ENCODE measurements at regions not wholly inside any gene's neighbourhood (a gene's known extent, or its start where the extent isn't known, plus 50 kb on each side); places are given as distances from the start of the nearest gene placed in this dataset.

DNA sequence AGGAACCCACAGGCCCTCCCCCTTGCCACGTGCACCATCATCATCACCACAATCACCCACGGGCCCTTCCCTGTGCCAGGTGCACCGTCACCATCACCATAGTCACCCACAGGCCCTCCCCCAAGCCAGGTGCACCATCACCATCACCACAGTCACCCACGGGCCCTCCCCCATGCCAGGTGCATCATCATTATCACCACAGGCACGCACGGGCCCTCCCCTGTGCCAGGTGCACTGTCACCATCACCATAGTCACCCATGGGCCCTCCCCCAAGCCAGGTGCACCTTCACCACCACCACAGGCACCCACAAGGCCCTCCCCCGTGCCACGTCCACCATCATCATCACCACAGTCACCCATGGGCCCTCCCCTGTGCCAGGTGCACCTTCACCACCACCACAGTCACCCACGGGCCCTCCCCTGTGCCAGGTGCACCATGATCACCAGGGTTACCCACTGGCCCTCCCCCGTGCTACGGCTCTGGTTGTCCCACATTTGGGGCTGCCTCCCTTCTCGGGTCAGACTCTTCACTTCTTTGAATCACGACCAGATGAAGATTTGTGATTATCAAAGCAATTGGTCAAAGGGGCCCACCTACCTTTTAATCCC lies 69.1 kb upstream of the OLFM1 start:
- TF ChIP-seq, protein P1, sequence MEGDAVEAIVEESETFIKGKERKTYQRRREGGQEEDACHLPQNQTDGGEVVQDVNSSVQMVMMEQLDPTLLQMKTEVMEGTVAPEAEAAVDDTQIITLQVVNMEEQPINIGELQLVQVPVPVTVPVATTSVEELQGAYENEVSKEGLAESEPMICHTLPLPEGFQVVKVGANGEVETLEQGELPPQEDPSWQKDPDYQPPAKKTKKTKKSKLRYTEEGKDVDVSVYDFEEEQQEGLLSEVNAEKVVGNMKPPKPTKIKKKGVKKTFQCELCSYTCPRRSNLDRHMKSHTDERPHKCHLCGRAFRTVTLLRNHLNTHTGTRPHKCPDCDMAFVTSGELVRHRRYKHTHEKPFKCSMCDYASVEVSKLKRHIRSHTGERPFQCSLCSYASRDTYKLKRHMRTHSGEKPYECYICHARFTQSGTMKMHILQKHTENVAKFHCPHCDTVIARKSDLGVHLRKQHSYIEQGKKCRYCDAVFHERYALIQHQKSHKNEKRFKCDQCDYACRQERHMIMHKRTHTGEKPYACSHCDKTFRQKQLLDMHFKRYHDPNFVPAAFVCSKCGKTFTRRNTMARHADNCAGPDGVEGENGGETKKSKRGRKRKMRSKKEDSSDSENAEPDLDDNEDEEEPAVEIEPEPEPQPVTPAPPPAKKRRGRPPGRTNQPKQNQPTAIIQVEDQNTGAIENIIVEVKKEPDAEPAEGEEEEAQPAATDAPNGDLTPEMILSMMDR (IDR thresholded peaks at IDR 0.05) = no peak
- ATAC-seq (ENCODE audit: low FRiP score) = no peak
- DNase-seq (ENCODE audit: low spot score) = no peak

DNA sequence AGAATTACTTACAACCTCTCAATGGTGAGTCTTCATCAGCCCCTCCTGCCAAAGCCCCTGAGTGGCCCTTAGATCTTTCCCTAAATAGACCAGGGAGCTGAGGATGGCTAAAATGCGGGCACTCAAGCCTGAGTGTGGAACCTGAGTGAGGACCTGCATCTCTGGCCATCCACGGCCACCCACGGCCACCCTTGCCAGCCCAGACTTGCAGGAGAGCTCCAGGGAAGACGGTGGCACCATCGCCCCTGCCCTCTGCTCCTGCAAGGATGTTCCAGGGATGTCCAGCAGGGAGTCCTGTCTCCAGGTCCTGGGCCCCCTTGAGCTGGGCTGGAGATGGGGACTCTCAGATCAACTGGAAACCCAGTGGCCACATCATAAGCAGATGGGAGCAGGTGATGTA lies 68.2 kb upstream of the OLFM1 start:
- ATAC-seq (ENCODE audit: low FRiP score) (no peak), DNase-seq (ENCODE audit: low spot score) (no peak)
- TF ChIP-seq, protein P1 (IDR thresholded peaks at IDR 0.05) = no peak

DNA sequence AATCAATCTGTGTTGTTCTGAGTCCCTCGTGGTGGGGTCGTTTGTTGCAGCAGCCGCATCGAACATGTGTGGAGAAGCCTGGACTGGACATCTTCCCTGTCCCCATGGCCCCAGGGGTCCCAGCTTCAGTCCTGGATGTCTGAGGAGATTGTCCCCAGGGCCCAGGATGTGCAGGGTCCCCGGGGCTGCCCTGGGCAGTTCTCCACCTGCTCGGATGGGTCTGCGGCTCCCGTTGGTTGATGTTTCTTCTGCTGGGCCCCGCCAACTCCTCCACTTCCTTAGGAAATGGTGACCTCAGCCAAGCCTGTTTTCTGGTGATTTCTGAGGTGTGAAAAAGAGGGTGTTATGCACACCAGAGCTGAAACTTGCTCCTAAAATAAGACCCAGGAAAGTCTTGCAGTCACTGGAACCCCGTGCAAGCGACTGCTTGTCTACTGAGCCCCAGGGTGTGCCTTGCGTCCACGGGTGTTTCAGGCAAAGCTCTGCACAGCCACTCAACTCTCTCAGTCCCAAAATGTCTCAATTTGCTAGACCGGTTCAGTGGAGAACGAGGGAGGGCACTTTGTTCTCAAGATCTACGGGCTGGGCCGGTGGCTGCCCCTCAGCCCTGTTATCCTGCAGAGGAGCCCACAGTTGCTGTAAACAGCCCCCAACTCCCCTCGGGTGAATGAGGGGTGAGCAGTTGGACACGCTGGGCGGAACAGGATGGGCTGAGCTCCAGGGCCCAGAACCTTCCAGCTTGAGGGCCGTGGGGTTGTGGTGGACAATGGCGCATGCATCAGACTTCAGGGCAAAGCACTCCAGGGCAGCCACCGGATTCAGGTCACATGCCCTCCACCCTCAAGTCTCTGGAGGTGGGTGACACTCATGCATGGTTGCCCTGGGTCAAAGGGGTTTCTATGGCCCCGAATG lies 66.7 kb upstream of the OLFM1 start:
- ATAC-seq (ENCODE audit: low FRiP score) (no peak), DNase-seq (ENCODE audit: low spot score) (no peak)
- TF ChIP-seq, protein P1 (IDR thresholded peaks at IDR 0.05) = no peak

DNA sequence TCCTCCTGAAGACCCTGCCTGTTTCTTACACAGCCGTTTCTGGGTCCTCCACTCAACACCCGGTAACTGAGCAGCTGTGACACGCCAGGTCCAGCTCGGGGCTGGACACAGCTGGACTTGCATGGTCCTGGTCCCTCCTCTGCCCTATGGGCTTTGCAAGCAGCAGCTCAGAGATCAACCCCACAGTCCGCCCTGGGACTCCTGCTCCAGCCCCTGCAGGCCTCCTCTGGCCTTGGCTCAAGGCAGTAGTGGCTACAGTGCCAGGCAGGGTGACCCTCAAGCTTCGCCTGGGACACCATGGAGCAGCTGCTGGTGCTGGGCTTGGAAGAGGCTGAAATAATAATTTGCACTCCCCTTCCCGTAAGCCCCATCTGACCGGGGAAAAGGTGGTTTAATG lies 66.1 kb upstream of the OLFM1 start:
- no peak for DNase-seq (ENCODE audit: low spot score)
- TF ChIP-seq, protein P1 (IDR thresholded peaks at IDR 0.05) = no peak
- peak; percentile 42 for ATAC-seq (ENCODE audit: low FRiP score)

GRCh38 chr9:135022191-135022870 lies 65.1 kb upstream of the OLFM1 start:
- DNase-seq (ENCODE audit: low spot score) (no peak), ATAC-seq (ENCODE audit: low FRiP score) (no peak)
- TF ChIP-seq, protein P1 (IDR thresholded peaks at IDR 0.05) = no peak

- DNase-seq (ENCODE audit: low spot score) (no peak), ATAC-seq (ENCODE audit: low FRiP score) (no peak)
- TF ChIP-seq, protein P1 (IDR thresholded peaks at IDR 0.05) = no peak
Observed at GRCh38 chr9:135023088-135023785, 64.2 kb upstream of the OLFM1 start.

All from omental fat pad (tissue), 3 donors.